Fibroblast of lung (primary cell): ENCODE measurements at regions not wholly inside any gene's neighbourhood (a gene's known extent, or its start where the extent isn't known, plus 50 kb on each side); places are given as distances from the start of the nearest gene placed in this dataset.

Source experiments
- EZH2 ChIP-seq: IDR thresholded peaks from 2 replicates; pipeline ENCODE4 v1.5.1; 2012; ENCODE audit warnings: low read length, control low read depth, mild to moderate bottlenecking; ENCODE audit errors: missing control alignments
- TF ChIP-seq, protein P1 (sequence below), 2 donors: IDR thresholded peaks in 1 of 2; conservative IDR thresholded peaks in 1 of 2; 1 replicate in 1 of 2; 2 replicates in 1 of 2; pipeline ENCODE4 v1.5.1; 2011 to 2012; ENCODE audit warnings: low read length in 2 of 2, control low read depth in 1 of 2, inconsistent platforms in 1 of 2, low read depth in 1 of 2, mild to moderate bottlenecking in 1 of 2

DNA sequence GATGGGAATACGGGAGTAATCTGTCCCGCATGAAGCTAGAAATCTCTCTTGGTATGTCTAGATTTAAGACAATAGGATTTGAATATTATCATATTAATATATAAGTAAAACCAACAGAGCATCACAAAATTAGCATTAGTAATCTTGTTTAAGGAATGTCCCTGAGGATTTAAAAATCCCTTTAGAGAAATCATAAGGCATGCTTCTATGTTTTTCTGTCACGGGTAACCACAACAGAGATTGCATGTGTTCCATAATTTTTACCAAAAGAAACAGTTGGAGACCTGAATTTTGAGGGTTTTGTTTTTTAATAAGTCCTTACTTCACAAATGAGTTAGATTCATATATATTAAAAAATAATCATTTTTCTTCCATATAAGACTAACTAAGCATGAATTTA lies 146.8 kb downstream of the GJA1 start:
- TF ChIP-seq, protein P1, sequence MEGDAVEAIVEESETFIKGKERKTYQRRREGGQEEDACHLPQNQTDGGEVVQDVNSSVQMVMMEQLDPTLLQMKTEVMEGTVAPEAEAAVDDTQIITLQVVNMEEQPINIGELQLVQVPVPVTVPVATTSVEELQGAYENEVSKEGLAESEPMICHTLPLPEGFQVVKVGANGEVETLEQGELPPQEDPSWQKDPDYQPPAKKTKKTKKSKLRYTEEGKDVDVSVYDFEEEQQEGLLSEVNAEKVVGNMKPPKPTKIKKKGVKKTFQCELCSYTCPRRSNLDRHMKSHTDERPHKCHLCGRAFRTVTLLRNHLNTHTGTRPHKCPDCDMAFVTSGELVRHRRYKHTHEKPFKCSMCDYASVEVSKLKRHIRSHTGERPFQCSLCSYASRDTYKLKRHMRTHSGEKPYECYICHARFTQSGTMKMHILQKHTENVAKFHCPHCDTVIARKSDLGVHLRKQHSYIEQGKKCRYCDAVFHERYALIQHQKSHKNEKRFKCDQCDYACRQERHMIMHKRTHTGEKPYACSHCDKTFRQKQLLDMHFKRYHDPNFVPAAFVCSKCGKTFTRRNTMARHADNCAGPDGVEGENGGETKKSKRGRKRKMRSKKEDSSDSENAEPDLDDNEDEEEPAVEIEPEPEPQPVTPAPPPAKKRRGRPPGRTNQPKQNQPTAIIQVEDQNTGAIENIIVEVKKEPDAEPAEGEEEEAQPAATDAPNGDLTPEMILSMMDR (conservative IDR thresholded peaks at IDR 0.05 in 1 of 2, IDR thresholded peaks at IDR 0.05 in 1 of 2; ENCODE audit: low read depth in 1 of 2, low read length in 2 of 2): no peak
- TF ChIP-seq EZH2: no peak
